HFFc6 (cell line): ENCODE measurements at regions not wholly inside any gene's neighbourhood (a gene's known extent, or its start where the extent isn't known, plus 50 kb on each side); places are given as distances from the start of the nearest gene placed in this dataset.
"Not testable (repeated sequence)": the region's sequence is repeated elsewhere in the genome, so short reads cannot be mapped to it uniquely, and the experiment has no call there.

Experiments
- DNase-seq: peaks from one replicate; pipeline ENCODE4 v3.0.0-alpha.2; 2018
- H3K27ac Mint-ChIP-seq: 2 replicates; pipeline ENCODE4 v1.8.0; 2020; ENCODE audit warnings: mild to moderate bottlenecking, mixed read lengths
- H3K27me3 Mint-ChIP-seq: 2 replicates; pipeline ENCODE4 v1.8.0; 2021; ENCODE audit warnings: mild to moderate bottlenecking, moderate library complexity, mixed read lengths; ENCODE audit not compliant: insufficient read depth
- H3K36me3 Mint-ChIP-seq: 2 replicates; pipeline ENCODE4 v1.8.0; 2021; ENCODE audit warnings: low read depth, mixed read lengths
- H3K4me1 Mint-ChIP-seq: 2 replicates; pipeline ENCODE4 v1.8.0; 2020; ENCODE audit warnings: low read depth, mixed read lengths
- H3K4me3 Mint-ChIP-seq: 2 replicates; pipeline ENCODE4 v1.8.0; 2020; ENCODE audit warnings: mild to moderate bottlenecking, moderate library complexity, mixed read lengths
- H3K9me3 Mint-ChIP-seq: 2 replicates; pipeline ENCODE4 v1.8.0; 2020; ENCODE audit warnings: mild to moderate bottlenecking, mixed read lengths
- TF ChIP-seq, protein P1 (sequence below): fragments of 200-600 bp; sonication (generic); IDR thresholded peaks from 2 replicates; pipeline ENCODE4 v1.5.0; 2021; ENCODE audit warnings: antibody characterized with exemption, mild to moderate bottlenecking

DNA sequence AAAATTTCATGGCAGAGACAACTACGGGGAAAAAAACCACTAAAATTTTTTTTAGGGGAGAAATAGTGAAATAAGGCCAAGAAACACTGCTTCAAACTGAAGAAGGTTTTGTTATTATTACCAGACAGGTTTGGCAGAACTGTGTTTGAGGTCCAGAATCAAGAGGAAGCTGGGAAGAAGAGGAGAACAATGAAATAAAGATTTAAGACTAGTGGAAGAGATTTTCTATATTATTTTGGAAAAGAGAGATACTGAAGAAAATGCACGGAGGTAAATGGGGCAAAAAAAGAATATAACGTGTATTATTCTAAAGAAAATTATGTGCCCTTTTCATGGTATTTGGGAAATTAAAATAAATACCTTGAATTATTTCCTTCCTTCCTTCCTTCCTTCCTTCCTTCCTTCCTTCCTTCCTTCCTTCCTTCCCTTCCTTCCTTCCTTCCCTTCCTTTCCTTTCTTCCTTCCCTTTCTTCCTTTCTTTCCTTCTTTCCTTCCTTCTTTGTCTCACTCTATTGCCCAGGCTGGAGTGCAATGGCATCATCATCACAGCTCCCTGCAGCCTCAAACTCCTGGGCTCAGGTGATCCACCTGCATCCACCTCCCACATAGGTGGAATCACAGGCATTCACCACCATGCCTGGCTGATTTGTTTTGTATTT, 124.3 kb downstream of the GJA1 start:
- TF ChIP-seq, protein P1, sequence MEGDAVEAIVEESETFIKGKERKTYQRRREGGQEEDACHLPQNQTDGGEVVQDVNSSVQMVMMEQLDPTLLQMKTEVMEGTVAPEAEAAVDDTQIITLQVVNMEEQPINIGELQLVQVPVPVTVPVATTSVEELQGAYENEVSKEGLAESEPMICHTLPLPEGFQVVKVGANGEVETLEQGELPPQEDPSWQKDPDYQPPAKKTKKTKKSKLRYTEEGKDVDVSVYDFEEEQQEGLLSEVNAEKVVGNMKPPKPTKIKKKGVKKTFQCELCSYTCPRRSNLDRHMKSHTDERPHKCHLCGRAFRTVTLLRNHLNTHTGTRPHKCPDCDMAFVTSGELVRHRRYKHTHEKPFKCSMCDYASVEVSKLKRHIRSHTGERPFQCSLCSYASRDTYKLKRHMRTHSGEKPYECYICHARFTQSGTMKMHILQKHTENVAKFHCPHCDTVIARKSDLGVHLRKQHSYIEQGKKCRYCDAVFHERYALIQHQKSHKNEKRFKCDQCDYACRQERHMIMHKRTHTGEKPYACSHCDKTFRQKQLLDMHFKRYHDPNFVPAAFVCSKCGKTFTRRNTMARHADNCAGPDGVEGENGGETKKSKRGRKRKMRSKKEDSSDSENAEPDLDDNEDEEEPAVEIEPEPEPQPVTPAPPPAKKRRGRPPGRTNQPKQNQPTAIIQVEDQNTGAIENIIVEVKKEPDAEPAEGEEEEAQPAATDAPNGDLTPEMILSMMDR, result no peak
- H3K27me3 Mint-ChIP-seq, result peaks cover 2% of the 10 kb centered on the region
- H3K9me3 Mint-ChIP-seq, result peaks cover 10% of the 10 kb centered on the region
- H3K27ac Mint-ChIP-seq, result no peak overlapping the region
- H3K4me1 Mint-ChIP-seq, result peaks cover 13% of the 10 kb centered on the region
- H3K4me3 Mint-ChIP-seq, result no peak overlapping the region
- H3K36me3 Mint-ChIP-seq, result peaks cover 11% of the 10 kb centered on the region
- DNase-seq, result no peak

DNA sequence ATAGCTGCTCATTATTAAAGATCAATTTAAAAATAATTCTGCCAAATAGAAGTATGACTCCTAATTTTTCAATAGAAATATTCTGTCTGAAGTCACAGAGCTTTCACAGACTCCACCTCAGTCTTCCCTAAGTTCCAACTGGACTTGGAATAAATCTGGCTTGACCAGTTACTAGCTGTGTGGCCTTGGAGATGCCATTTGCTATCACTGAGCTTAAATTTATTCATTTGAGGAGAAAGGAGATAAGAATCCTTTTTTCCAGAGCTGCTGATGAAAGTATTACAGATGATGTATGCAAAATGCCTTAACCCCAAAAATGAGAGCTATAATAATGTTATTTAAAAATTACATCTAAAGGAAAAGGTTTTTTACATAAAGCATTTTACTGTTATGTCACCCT, 125.0 kb downstream of the GJA1 start:
- DNase-seq, result no peak
- peaks cover 13% of the 10 kb centered on the region for H3K36me3 Mint-ChIP-seq
- TF ChIP-seq, protein P1, result no peak

DNA sequence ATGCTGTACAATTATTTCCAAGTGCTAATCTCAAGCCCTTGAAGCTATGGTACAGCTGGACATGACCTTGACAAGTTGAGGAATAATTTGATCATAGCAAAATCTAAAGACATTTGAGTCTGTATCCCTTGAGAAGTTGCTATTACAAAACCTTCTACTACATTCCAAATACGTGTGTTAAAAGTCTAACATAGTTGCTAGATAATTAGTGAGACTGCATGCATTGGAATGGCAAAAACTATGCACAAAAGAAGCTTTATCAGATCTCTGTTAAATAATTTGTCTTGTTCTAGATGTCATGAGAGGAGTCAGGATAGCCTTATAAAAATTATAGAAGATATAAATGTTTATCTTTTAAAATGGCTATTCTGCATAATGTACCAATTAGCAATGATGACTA, 127.8 kb downstream of the GJA1 start:
- Mint-ChIP-seq H3K27me3 (peaks cover 2% of the 10 kb centered on the region), H3K9me3 (peaks cover 15% of the 10 kb centered on the region), H3K4me1 (no peaks in the 10 kb centered on the region), H3K36me3 (peaks cover 13% of the 10 kb centered on the region), H3K4me3 (no peak overlapping the region), H3K27ac (no peak overlapping the region)
- TF ChIP-seq, protein P1, result no peak
- no peak for DNase-seq

More for the DNA sequence above, 125.0 kb downstream of the GJA1 start:
- Mint-ChIP-seq H3K27me3 (peaks cover 2% of the 10 kb centered on the region), H3K27ac (no peak overlapping the region), H3K4me3 (no peak overlapping the region), H3K4me1 (peaks cover 13% of the 10 kb centered on the region), H3K9me3 (peaks cover 15% of the 10 kb centered on the region)

DNA sequence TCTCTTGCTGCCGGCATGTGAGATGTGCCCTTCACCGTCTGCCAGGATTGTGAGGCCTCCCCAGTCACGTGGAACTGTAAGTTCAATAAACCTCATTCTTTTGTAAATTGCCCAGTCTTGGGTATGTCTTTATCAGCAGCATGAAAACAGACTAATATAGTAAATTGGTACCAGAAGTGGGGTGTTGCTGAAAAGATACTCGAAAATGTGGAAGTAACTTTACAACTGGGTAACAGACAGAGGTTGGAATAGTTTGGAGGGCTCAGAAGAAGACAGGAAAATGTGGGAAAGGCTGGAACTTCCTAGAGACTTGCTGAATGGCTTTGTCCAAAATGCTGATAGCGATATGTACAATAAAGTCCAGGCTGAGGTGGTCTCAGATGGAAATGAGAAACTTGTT, 129.1 kb downstream of the GJA1 start:
- not testable (repeated sequence) for DNase-seq, H3K4me1 Mint-ChIP-seq, H3K27me3 Mint-ChIP-seq, H3K4me3 Mint-ChIP-seq, H3K27ac Mint-ChIP-seq
- peaks cover 15% of the 10 kb centered on the region for H3K9me3 Mint-ChIP-seq
- H3K36me3 Mint-ChIP-seq, result peaks cover 18% of the 10 kb centered on the region

DNA sequence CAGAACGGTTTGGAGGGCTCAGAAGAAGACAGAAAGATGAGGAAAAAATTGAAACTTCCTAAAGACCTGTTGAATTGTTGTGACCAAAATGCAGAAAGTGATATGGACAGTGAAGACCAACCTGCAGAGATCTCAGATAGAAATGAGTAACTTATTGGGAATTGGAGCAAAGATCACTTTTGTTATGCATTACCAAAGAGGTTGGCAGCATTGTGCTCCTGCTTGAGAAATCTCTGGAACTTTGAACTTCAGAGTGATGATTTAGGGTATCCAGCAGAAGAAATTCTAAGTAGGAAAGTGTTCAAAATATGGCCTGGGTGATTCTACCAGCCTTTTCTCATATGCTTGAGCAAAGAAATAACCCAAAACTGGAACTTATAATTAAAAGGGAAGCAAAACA, 136.0 kb downstream of the GJA1 start:
- H3K36me3 Mint-ChIP-seq, result peaks cover 5% of the 10 kb centered on the region
- TF ChIP-seq, protein P1, result no peak
- peaks cover 19% of the 10 kb centered on the region for H3K4me1 Mint-ChIP-seq
- H3K27ac Mint-ChIP-seq, result no peak overlapping the region
- peaks cover 3% of the 10 kb centered on the region for H3K27me3 Mint-ChIP-seq
- DNase-seq, result no peak
- H3K9me3 Mint-ChIP-seq, result no peaks in the 10 kb centered on the region
- H3K4me3 Mint-ChIP-seq, result no peak overlapping the region

DNA sequence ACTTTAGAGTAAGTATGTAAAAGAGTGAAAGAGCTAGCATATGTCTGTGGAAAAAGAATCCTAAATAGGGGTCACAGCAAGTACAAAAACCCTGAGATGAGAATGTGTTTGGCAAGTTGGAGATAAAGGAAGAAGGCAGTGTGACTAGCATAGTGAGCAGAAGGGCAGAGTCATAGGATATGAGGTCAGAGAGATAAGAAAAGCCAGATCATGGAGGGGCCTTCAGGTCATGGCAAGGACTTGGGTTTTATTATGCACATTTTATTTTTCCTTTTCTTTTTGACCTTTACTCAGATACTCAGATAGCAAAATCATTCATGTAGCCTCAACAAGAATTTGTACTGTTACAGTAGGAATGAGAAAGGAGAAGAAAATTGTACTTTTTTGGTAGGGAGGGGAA, 138.0 kb downstream of the GJA1 start:
- peaks cover 5% of the 10 kb centered on the region for H3K36me3 Mint-ChIP-seq
- H3K4me3 Mint-ChIP-seq, result peak overlapping the region; percentile 38; the same call in 1 of the 2 replicates
- H3K27me3 Mint-ChIP-seq, result peaks cover 3% of the 10 kb centered on the region
- H3K4me1 Mint-ChIP-seq, result peaks cover 19% of the 10 kb centered on the region
- H3K9me3 Mint-ChIP-seq, result no peaks in the 10 kb centered on the region
- DNase-seq, result no peak
- H3K27ac Mint-ChIP-seq, result peak overlapping the region; percentile 8
- TF ChIP-seq, protein P1, result no peak
